ENCODE measurements at regions not wholly inside any gene's neighbourhood (a gene's known extent, or its start where the extent isn't known, plus 50 kb on each side); places are given as distances from the start of the nearest gene placed in this dataset.

DNA sequence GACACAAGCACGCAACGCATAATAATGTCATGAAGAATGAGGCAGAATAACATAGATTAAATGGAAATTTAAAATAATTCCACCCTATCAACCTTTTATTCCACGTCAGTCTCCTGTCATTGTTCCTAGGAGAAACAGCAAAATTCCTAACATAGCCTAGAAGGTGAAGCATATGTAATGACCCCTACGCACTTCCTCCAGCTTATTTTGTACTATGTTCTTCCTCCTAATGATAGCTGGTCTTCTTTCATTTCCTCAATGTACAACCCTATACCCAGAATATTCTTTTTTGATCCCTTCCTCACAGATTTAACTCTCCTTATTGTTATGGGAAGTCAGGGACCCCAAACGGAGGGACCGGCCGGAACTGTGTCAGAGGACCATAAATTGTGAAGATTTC is 122.0 kb upstream of the CARMIL1 start:
- no peak for TF ChIP-seq RAD21 (IDR thresholded peaks at IDR 0.05)
- TF ChIP-seq, protein P1, sequence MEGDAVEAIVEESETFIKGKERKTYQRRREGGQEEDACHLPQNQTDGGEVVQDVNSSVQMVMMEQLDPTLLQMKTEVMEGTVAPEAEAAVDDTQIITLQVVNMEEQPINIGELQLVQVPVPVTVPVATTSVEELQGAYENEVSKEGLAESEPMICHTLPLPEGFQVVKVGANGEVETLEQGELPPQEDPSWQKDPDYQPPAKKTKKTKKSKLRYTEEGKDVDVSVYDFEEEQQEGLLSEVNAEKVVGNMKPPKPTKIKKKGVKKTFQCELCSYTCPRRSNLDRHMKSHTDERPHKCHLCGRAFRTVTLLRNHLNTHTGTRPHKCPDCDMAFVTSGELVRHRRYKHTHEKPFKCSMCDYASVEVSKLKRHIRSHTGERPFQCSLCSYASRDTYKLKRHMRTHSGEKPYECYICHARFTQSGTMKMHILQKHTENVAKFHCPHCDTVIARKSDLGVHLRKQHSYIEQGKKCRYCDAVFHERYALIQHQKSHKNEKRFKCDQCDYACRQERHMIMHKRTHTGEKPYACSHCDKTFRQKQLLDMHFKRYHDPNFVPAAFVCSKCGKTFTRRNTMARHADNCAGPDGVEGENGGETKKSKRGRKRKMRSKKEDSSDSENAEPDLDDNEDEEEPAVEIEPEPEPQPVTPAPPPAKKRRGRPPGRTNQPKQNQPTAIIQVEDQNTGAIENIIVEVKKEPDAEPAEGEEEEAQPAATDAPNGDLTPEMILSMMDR (IDR thresholded peaks at IDR 0.05; ENCODE audit: low read depth, low read length, missing input control) = no peak
- no peak for TF ChIP-seq EGR1 (IDR thresholded peaks at IDR 0.05; ENCODE audit: low read depth in 2 of 2)
- TF ChIP-seq, protein P2, sequence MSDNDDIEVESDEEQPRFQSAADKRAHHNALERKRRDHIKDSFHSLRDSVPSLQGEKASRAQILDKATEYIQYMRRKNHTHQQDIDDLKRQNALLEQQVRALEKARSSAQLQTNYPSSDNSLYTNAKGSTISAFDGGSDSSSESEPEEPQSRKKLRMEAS (IDR thresholded peaks at IDR 0.05) = no peak
- no peak for TF ChIP-seq TAF1 (conservative IDR thresholded peaks at IDR 0.05)
- TF ChIP-seq, protein P3, sequence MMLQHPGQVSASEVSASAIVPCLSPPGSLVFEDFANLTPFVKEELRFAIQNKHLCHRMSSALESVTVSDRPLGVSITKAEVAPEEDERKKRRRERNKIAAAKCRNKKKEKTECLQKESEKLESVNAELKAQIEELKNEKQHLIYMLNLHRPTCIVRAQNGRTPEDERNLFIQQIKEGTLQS (IDR thresholded peaks at IDR 0.05) = no peak
- TF ChIP-seq YY1 (IDR thresholded peaks at IDR 0.05) = no peak
- no peak for TF ChIP-seq FOXA1 (IDR thresholded peaks at IDR 0.05)
- TF ChIP-seq, protein P4, sequence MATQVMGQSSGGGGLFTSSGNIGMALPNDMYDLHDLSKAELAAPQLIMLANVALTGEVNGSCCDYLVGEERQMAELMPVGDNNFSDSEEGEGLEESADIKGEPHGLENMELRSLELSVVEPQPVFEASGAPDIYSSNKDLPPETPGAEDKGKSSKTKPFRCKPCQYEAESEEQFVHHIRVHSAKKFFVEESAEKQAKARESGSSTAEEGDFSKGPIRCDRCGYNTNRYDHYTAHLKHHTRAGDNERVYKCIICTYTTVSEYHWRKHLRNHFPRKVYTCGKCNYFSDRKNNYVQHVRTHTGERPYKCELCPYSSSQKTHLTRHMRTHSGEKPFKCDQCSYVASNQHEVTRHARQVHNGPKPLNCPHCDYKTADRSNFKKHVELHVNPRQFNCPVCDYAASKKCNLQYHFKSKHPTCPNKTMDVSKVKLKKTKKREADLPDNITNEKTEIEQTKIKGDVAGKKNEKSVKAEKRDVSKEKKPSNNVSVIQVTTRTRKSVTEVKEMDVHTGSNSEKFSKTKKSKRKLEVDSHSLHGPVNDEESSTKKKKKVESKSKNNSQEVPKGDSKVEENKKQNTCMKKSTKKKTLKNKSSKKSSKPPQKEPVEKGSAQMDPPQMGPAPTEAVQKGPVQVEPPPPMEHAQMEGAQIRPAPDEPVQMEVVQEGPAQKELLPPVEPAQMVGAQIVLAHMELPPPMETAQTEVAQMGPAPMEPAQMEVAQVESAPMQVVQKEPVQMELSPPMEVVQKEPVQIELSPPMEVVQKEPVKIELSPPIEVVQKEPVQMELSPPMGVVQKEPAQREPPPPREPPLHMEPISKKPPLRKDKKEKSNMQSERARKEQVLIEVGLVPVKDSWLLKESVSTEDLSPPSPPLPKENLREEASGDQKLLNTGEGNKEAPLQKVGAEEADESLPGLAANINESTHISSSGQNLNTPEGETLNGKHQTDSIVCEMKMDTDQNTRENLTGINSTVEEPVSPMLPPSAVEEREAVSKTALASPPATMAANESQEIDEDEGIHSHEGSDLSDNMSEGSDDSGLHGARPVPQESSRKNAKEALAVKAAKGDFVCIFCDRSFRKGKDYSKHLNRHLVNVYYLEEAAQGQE (IDR thresholded peaks at IDR 0.05) = no peak

Measured in liver (tissue), 3 donors.